ENCODE measurements at regions not wholly inside any gene's neighbourhood (a gene's known extent, or its start where the extent isn't known, plus 50 kb on each side); places are given as distances from the start of the nearest gene placed in this dataset.

- Mint-ChIP-seq H3K9me3 (peaks cover 2% of the 10 kb centered on the region), H3K27me3 (ENCODE audit: insufficient read depth) (peaks cover 9% of the 10 kb centered on the region), H3K36me3 (ENCODE audit: low read depth) (no peaks in the 10 kb centered on the region), H3K4me1 (peaks cover 9% of the 10 kb centered on the region), H3K4me3 (no peak overlapping the region), H3K27ac (no peak overlapping the region)
- WGBS, 2 experiments (ENCODE audit: insufficient coverage in 1 of 2, insufficient read length in 1 of 2), result 94% methylated on average over 5 of the region's 5 CpGs; no CpG with 5 or more reads in 1 of the 2 experiments
- peaks cover 6% of the 10 kb centered on the region for H3K27me3 ChIP-seq (ENCODE audit: control insufficient read depth, insufficient read depth, low read length, poor library complexity, severe bottlenecking)
- no peak overlapping the region for H3K4me3 ChIP-seq (ENCODE audit: low read length)
- DNase-seq, result no peak
- no peak for TF ChIP-seq CTCF (conservative IDR thresholded peaks at IDR 0.05)
- no peaks in the 10 kb centered on the region for H3K9me3 ChIP-seq (ENCODE audit: control insufficient read depth, low read length)
- H3K36me3 ChIP-seq (ENCODE audit: control insufficient read depth, insufficient read depth, low read length), result no peaks in the 10 kb centered on the region
- no peak overlapping the region for H3K27ac ChIP-seq (ENCODE audit: low read depth, low read length)
- no peaks in the 10 kb centered on the region for H3K4me1 ChIP-seq (ENCODE audit: control insufficient read depth, insufficient read depth, low read length)
- H3K9ac ChIP-seq (ENCODE audit: extremely low read depth, low read length, poor library complexity, severe bottlenecking), result no peak overlapping the region
These were observed 116.9 kb upstream of the SLC1A3 start for GRCh38 chr5:36489505-36489904.

- Mint-ChIP-seq H3K4me1 (peaks cover 9% of the 10 kb centered on the region), H3K27ac (peak overlapping the region; percentile 37), H3K9me3 (no peaks in the 10 kb centered on the region), H3K27me3 (ENCODE audit: insufficient read depth) (peaks cover 14% of the 10 kb centered on the region), H3K4me3 (no peak overlapping the region), H3K36me3 (ENCODE audit: low read depth) (no peaks in the 10 kb centered on the region)
- 55 to 65% methylated on average over 7 of the region's 7 CpGs for WGBS, 2 experiments (ENCODE audit: insufficient coverage in 1 of 2, insufficient read length in 1 of 2)
- Histone ChIP-seq H3K9me3 (ENCODE audit: control insufficient read depth, low read length) (no peaks in the 10 kb centered on the region), H3K27ac (ENCODE audit: low read depth, low read length) (no peak overlapping the region), H3K9ac (ENCODE audit: extremely low read depth, low read length, poor library complexity, severe bottlenecking) (no peak overlapping the region), H3K4me1 (ENCODE audit: control insufficient read depth, insufficient read depth, low read length) (no peaks in the 10 kb centered on the region), H3K36me3 (ENCODE audit: control insufficient read depth, insufficient read depth, low read length) (no peaks in the 10 kb centered on the region), H3K27me3 (ENCODE audit: control insufficient read depth, insufficient read depth, low read length, poor library complexity, severe bottlenecking) (peaks cover 6% of the 10 kb centered on the region), H3K4me3 (ENCODE audit: low read length) (no peak overlapping the region)
- no peak for TF ChIP-seq CTCF (conservative IDR thresholded peaks at IDR 0.05)
- peak; percentile 64 for DNase-seq
These were observed 114.5 kb upstream of the SLC1A3 start for GRCh38 chr5:36491856-36492255.

GRCh38 chr5:36492984-36493654 is 113.3 kb upstream of the SLC1A3 start:
- DNase-seq, result no peak
- H3K9me3 Mint-ChIP-seq, result no peaks in the 10 kb centered on the region
- H3K4me3 ChIP-seq (ENCODE audit: low read length), result no peak overlapping the region

More at GRCh38 chr5:36492984-36493654, 113.3 kb upstream of the SLC1A3 start:
- Histone ChIP-seq H3K9ac (ENCODE audit: extremely low read depth, low read length, poor library complexity, severe bottlenecking) (no peak overlapping the region), H3K27ac (ENCODE audit: low read depth, low read length) (no peak overlapping the region), H3K36me3 (ENCODE audit: control insufficient read depth, insufficient read depth, low read length) (no peaks in the 10 kb centered on the region), H3K27me3 (ENCODE audit: control insufficient read depth, insufficient read depth, low read length, poor library complexity, severe bottlenecking) (peaks cover 2% of the 10 kb centered on the region), H3K9me3 (ENCODE audit: control insufficient read depth, low read length) (no peaks in the 10 kb centered on the region), H3K4me1 (ENCODE audit: control insufficient read depth, insufficient read depth, low read length) (no peaks in the 10 kb centered on the region)
- Mint-ChIP-seq H3K36me3 (ENCODE audit: low read depth) (no peaks in the 10 kb centered on the region), H3K4me1 (peaks cover 7% of the 10 kb centered on the region), H3K27me3 (ENCODE audit: insufficient read depth) (peaks cover 12% of the 10 kb centered on the region), H3K27ac (no peak overlapping the region), H3K4me3 (no peak overlapping the region)
- TF ChIP-seq CTCF (conservative IDR thresholded peaks at IDR 0.05), result peak; percentile 36
- 96% methylated on average over 2 of the region's 2 CpGs; no CpG with 5 or more reads in 1 of the 2 experiments for WGBS, 2 experiments (ENCODE audit: insufficient coverage in 1 of 2, insufficient read length in 1 of 2)
